Embryonic facial prominence (tissue), 1 donor: ENCODE measurements at regions not wholly inside any gene's neighbourhood (a gene's known extent, or its start where the extent isn't known, plus 50 kb on each side); places are given as distances from the start of the nearest gene placed in this dataset.

Experiments
- DNase-seq: peaks from one replicate; pipeline ENCODE4 v3.0.0-alpha.2; 2016; ENCODE audit errors: extremely low spot score

GRCh38 chr1:87916965-87917364 is 588.3 kb downstream of the LMO4 start:
- DNase-seq = no peak

- DNase-seq = no peak
Measured at GRCh38 chr1:87918398-87918797, 589.7 kb downstream of the LMO4 start.

GRCh38 chr1:87922885-87923284 is 594.2 kb downstream of the LMO4 start:
- no peak for DNase-seq

- DNase-seq = no peak
Measured at GRCh38 chr1:87926131-87926830, 597.6 kb downstream of the LMO4 start.

GRCh38 chr1:87926921-87927320 is 598.2 kb downstream of the LMO4 start:
- DNase-seq = no peak

- no peak for DNase-seq
Measured at GRCh38 chr1:87927391-87928280, 599.0 kb downstream of the LMO4 start.

- no peak for DNase-seq
Measured at GRCh38 chr1:87928623-87929022, 599.9 kb downstream of the LMO4 start.

- no peak for DNase-seq
Measured at GRCh38 chr1:87929906-87930305, 601.2 kb downstream of the LMO4 start.

GRCh38 chr1:87930796-87931195 is 602.1 kb downstream of the LMO4 start:
- DNase-seq = no peak

GRCh38 chr1:87933171-87933570 is 604.5 kb downstream of the LMO4 start:
- no peak for DNase-seq

- DNase-seq = no peak
Measured at GRCh38 chr1:87935130-87935529, 606.5 kb downstream of the LMO4 start.

- no peak for DNase-seq
Measured at GRCh38 chr1:87937831-87938395, 609.2 kb downstream of the LMO4 start.

- no peak for DNase-seq
Measured at GRCh38 chr1:87938631-87939030, 610.0 kb downstream of the LMO4 start.

- no peak for DNase-seq
Measured at GRCh38 chr1:87939444-87939843, 610.8 kb downstream of the LMO4 start.

GRCh38 chr1:87940421-87940820 is 611.7 kb downstream of the LMO4 start:
- no peak for DNase-seq

GRCh38 chr1:87941337-87941946 is 612.8 kb downstream of the LMO4 start:
- no peak for DNase-seq

GRCh38 chr1:87942165-87942564 is 613.5 kb downstream of the LMO4 start:
- DNase-seq = no peak

GRCh38 chr1:87949711-87950110 is 621.0 kb downstream of the LMO4 start:
- no peak for DNase-seq

GRCh38 chr1:87950369-87950768 is 621.7 kb downstream of the LMO4 start:
- no peak for DNase-seq

- DNase-seq = no peak
Measured at GRCh38 chr1:87951409-87951808, 622.7 kb downstream of the LMO4 start.

GRCh38 chr1:87951852-87952251 is 623.2 kb downstream of the LMO4 start:
- no peak for DNase-seq

GRCh38 chr1:87953121-87953520 is 624.4 kb downstream of the LMO4 start:
- no peak for DNase-seq
